ENCODE measurements at regions not wholly inside any gene's neighbourhood (a gene's known extent, or its start where the extent isn't known, plus 50 kb on each side); places are given as distances from the start of the nearest gene placed in this dataset.

- no peak for DNase-seq
These were observed 221.9 kb upstream of the KITLG start for GRCh38 chr12:88802096-88802706.

- no peak for DNase-seq
These were observed 221.2 kb upstream of the KITLG start for GRCh38 chr12:88801227-88802095.

GRCh38 chr12:88793096-88793495 lies 212.8 kb upstream of the KITLG start:
- DNase-seq: no peak

GRCh38 chr12:88790231-88790630 lies 210.0 kb upstream of the KITLG start:
- no peak for DNase-seq

- DNase-seq: no peak
These were observed 203.9 kb upstream of the KITLG start for GRCh38 chr12:88784166-88784565.

GRCh38 chr12:88782351-88782750 lies 202.1 kb upstream of the KITLG start:
- no peak for DNase-seq

GRCh38 chr12:88781909-88782308 lies 201.6 kb upstream of the KITLG start:
- no peak for DNase-seq

GRCh38 chr12:88778064-88778463 lies 197.8 kb upstream of the KITLG start:
- DNase-seq: no peak

GRCh38 chr12:88775742-88776151 lies 195.5 kb upstream of the KITLG start:
- DNase-seq: no peak

- DNase-seq: no peak
These were observed 187.4 kb upstream of the KITLG start for GRCh38 chr12:88767699-88768098.

GRCh38 chr12:88764781-88765480 lies 184.7 kb upstream of the KITLG start:
- no peak for DNase-seq

GRCh38 chr12:88763536-88764100 lies 183.3 kb upstream of the KITLG start:
- no peak for DNase-seq

GRCh38 chr12:88758176-88758575 lies 177.9 kb upstream of the KITLG start:
- no peak for DNase-seq

- DNase-seq: no peak
These were observed 176.6 kb upstream of the KITLG start for GRCh38 chr12:88756917-88757316.

GRCh38 chr12:88756153-88756552 lies 175.9 kb upstream of the KITLG start:
- no peak for DNase-seq

- DNase-seq: no peak
These were observed 173.4 kb upstream of the KITLG start for GRCh38 chr12:88753707-88754106.

- DNase-seq: no peak
These were observed 172.8 kb upstream of the KITLG start for GRCh38 chr12:88753066-88753465.

- DNase-seq: no peak
These were observed 171.9 kb upstream of the KITLG start for GRCh38 chr12:88752183-88752582.

GRCh38 chr12:88750867-88751543 lies 170.7 kb upstream of the KITLG start:
- DNase-seq: no peak

- no peak for DNase-seq
These were observed 166.1 kb upstream of the KITLG start for GRCh38 chr12:88746386-88746785.

- no peak for DNase-seq
These were observed 163.8 kb upstream of the KITLG start for GRCh38 chr12:88743946-88744685.

GRCh38 chr12:88737838-88738472 lies 157.7 kb upstream of the KITLG start:
- DNase-seq: no peak
